Stimulated activated CD4-positive, alpha-beta T cell treated with anti-CD3 and anti-CD28 coated beads, Interleukin-15, amount 100 ng/mL, for 48 hours (primary cell): ENCODE measurements at regions not wholly inside any gene's neighbourhood (a gene's known extent, or its start where the extent isn't known, plus 50 kb on each side); places are given as distances from the start of the nearest gene placed in this dataset.
"Not testable (repeated sequence)": the region's sequence is repeated elsewhere in the genome, so short reads cannot be mapped to it uniquely, and the experiment has no call there.

Experiments used
- DNase-seq, 2 donors: peaks; one replicate each; pipeline ENCODE4 v3.0.0-alpha.2; 2020; ENCODE audit warnings: low read depth in 2 of 2

GRCh38 chr6:92281571-92282076 is 1137.7 kb downstream of the EPHA7 start:
- no peak for DNase-seq

- no peak for DNase-seq
These were observed 1144.2 kb downstream of the EPHA7 start for GRCh38 chr6:92275150-92275549.

- no peak for DNase-seq
These were observed 1144.8 kb downstream of the EPHA7 start for GRCh38 chr6:92274588-92274987.

- no peak for DNase-seq
These were observed 1145.7 kb downstream of the EPHA7 start for GRCh38 chr6:92273694-92274093.

- DNase-seq, result no peak
These were observed 1148.3 kb downstream of the EPHA7 start for GRCh38 chr6:92271091-92271490.

GRCh38 chr6:92270365-92270764 is 1149.0 kb downstream of the EPHA7 start:
- DNase-seq, result no peak

- no peak for DNase-seq
These were observed 1152.0 kb downstream of the EPHA7 start for GRCh38 chr6:92267335-92267734.

GRCh38 chr6:92263864-92264263 is 1155.5 kb downstream of the EPHA7 start:
- no peak for DNase-seq

GRCh38 chr6:92259171-92259570 is 1160.2 kb downstream of the EPHA7 start:
- no peak for DNase-seq

GRCh38 chr6:92243315-92243714 is 1176.0 kb downstream of the EPHA7 start:
- DNase-seq, result no peak

GRCh38 chr6:92231171-92231701 is 1188.1 kb downstream of the EPHA7 start:
- no peak for DNase-seq

- not testable (repeated sequence) for DNase-seq
These were observed 1199.4 kb downstream of the EPHA7 start for GRCh38 chr6:92219987-92220386.

GRCh38 chr6:92216717-92217116 is 1202.6 kb downstream of the EPHA7 start:
- no peak for DNase-seq

GRCh38 chr6:92201618-92202017 is 1217.7 kb downstream of the EPHA7 start:
- no peak for DNase-seq

GRCh38 chr6:92196325-92196724 is 1223.0 kb downstream of the EPHA7 start:
- no peak for DNase-seq

GRCh38 chr6:92195796-92196195 is 1223.6 kb downstream of the EPHA7 start:
- no peak for DNase-seq

- no peak for DNase-seq
These were observed 1231.3 kb downstream of the EPHA7 start for GRCh38 chr6:92188016-92188415.

GRCh38 chr6:92184933-92185332 is 1234.4 kb downstream of the EPHA7 start:
- DNase-seq, result no peak

GRCh38 chr6:92181347-92181746 is 1238.0 kb downstream of the EPHA7 start:
- DNase-seq, result no peak

- DNase-seq, result no peak
These were observed 1239.3 kb downstream of the EPHA7 start for GRCh38 chr6:92180090-92180489.

- no peak for DNase-seq
These were observed 1242.7 kb downstream of the EPHA7 start for GRCh38 chr6:92176666-92177065.

- DNase-seq, result no peak
These were observed 1244.8 kb downstream of the EPHA7 start for GRCh38 chr6:92174398-92175073.

GRCh38 chr6:92169506-92169905 is 1249.9 kb downstream of the EPHA7 start:
- no peak for DNase-seq

GRCh38 chr6:92166666-92167065 is 1252.7 kb downstream of the EPHA7 start:
- no peak for DNase-seq
